ENCODE measurements at regions not wholly inside any gene's neighbourhood (a gene's known extent, or its start where the extent isn't known, plus 50 kb on each side); places are given as distances from the start of the nearest gene placed in this dataset.

DNA sequence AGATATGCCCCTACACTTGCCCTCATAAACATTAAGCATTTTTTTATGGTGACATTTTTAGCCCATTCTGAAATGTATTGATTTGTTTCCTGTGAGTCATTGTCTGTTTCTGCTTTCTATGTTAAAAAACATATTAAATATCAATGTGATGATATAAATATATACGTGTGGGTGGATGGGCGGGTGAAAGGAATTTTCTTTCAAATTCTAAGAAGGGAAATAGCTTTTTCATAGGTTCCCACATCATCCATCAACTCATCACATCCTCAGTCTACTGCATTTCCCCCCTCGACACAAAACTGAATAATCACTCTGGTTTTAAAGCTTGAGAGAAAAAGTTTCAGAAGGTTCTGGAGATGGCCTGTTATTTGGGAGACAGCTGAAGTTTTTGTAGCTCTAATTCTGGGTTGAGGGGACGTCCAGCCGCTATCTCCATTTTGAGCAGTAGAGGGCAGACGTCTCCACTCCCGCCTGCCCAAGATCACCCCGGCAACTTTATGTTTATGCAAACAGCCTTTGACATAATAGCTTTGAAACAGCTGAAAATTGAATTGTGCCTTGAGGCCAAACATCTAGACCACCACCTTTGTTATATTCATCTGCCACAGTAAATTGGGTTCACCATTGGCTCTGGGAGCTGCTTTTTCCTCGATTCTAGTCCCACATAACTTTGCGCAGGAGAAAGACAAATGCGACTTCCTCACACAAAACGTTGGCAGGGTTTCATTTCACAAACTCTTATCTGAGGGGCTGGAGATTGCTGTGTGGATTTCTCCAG, 216.2 kb upstream of the CLINT1 start:
- Histone ChIP-seq H3K27ac (ENCODE audit: insufficient read depth, low read length) (peak overlapping the region; percentile 53), H3K4me2 (ENCODE audit: extremely low read depth, insufficient read depth, low read length) (peak overlapping the region; percentile 88), H3K4me1 (ENCODE audit: control insufficient read depth, extremely low read depth, insufficient read depth, low read length) (peaks cover 6% of the 10 kb centered on the region), H3K36me3 (ENCODE audit: control insufficient read depth, insufficient read depth, low read length) (no peaks in the 10 kb centered on the region), H3K4me3 (replicated peaks in 1 of 4; ENCODE audit: control extremely low read depth in 1 of 4, insufficient read depth in 1 of 4, low read depth in 3 of 4, low read length in 4 of 4) (peak overlapping the region in 3 of 4 experiments; percentile 29 to 61 (median 39)), H4K20me1 (ENCODE audit: control insufficient read depth, extremely low read depth, insufficient read depth, low read length) (no peaks in the 10 kb centered on the region), H2AFZ (ENCODE audit: low read length) (peak overlapping the region; percentile 70), H3K27me3 (ENCODE audit: control insufficient read depth, insufficient read depth, low read length) (no peaks in the 10 kb centered on the region), H3K9ac (ENCODE audit: insufficient read depth, low read length) (peak overlapping the region; percentile 51), H3K9me3 (ENCODE audit: control insufficient read depth, insufficient read depth, low read depth, low read length) (no peaks in the 10 kb centered on the region), H3K79me2 (ENCODE audit: control insufficient read depth, insufficient read depth, low read length) (no peaks in the 10 kb centered on the region)
- DNase-seq (ENCODE audit: low read depth in 2 of 2) = peak; percentile 57 to 71
- TF ChIP-seq, protein P1, sequence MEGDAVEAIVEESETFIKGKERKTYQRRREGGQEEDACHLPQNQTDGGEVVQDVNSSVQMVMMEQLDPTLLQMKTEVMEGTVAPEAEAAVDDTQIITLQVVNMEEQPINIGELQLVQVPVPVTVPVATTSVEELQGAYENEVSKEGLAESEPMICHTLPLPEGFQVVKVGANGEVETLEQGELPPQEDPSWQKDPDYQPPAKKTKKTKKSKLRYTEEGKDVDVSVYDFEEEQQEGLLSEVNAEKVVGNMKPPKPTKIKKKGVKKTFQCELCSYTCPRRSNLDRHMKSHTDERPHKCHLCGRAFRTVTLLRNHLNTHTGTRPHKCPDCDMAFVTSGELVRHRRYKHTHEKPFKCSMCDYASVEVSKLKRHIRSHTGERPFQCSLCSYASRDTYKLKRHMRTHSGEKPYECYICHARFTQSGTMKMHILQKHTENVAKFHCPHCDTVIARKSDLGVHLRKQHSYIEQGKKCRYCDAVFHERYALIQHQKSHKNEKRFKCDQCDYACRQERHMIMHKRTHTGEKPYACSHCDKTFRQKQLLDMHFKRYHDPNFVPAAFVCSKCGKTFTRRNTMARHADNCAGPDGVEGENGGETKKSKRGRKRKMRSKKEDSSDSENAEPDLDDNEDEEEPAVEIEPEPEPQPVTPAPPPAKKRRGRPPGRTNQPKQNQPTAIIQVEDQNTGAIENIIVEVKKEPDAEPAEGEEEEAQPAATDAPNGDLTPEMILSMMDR (conservative IDR thresholded peaks at IDR 0.05 in 1 of 2, IDR thresholded peaks at IDR 0.05 in 1 of 2; ENCODE audit: low read depth in 1 of 2, low read length in 2 of 2) = peak; percentile 86 to 88
- no peak for TF ChIP-seq EZH2 (IDR thresholded peaks at IDR 0.05; ENCODE audit: low read length, missing control alignments)

DNA sequence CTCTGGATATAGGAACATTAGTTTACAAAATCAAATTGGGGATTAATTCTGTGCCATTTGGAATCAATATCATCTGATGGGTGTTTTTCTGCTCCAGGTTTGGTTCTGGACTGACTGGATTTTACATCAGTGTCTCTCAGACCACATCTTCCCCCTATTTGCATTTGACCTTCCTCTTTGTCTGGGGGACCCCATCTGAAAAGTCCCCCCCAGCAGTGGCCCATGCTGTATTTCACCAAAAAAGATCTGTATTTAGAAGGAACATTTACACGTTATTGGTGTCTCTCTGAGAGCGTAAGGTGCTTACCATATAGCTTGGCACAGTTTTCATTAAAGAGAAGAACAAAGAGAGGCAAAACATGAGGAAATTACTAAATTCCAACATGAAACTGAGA, 215.6 kb upstream of the CLINT1 start:
- H3K79me2 ChIP-seq (ENCODE audit: control insufficient read depth, insufficient read depth, low read length) = no peaks in the 10 kb centered on the region
- peaks cover 6% of the 10 kb centered on the region for H3K4me1 ChIP-seq (ENCODE audit: control insufficient read depth, extremely low read depth, insufficient read depth, low read length)
- no peak overlapping the region for H3K9ac ChIP-seq (ENCODE audit: insufficient read depth, low read length)
- no peak overlapping the region for H3K4me3 ChIP-seq (replicated peaks in 1 of 4; ENCODE audit: control extremely low read depth in 1 of 4, insufficient read depth in 1 of 4, low read depth in 3 of 4, low read length in 4 of 4)
- no peak for TF ChIP-seq EZH2 (IDR thresholded peaks at IDR 0.05; ENCODE audit: low read length, missing control alignments)
- TF ChIP-seq, protein P1 (conservative IDR thresholded peaks at IDR 0.05 in 1 of 2, IDR thresholded peaks at IDR 0.05 in 1 of 2; ENCODE audit: low read depth in 1 of 2, low read length in 2 of 2) = no peak
- H3K27me3 ChIP-seq (ENCODE audit: control insufficient read depth, insufficient read depth, low read length) = no peaks in the 10 kb centered on the region
- H4K20me1 ChIP-seq (ENCODE audit: control insufficient read depth, extremely low read depth, insufficient read depth, low read length) = no peaks in the 10 kb centered on the region
- no peak overlapping the region for H3K27ac ChIP-seq (ENCODE audit: insufficient read depth, low read length)
- DNase-seq (ENCODE audit: low read depth in 2 of 2) = no peak
- H3K9me3 ChIP-seq (ENCODE audit: control insufficient read depth, insufficient read depth, low read depth, low read length) = no peaks in the 10 kb centered on the region
- H3K36me3 ChIP-seq (ENCODE audit: control insufficient read depth, insufficient read depth, low read length) = no peaks in the 10 kb centered on the region
- H2AFZ ChIP-seq (ENCODE audit: low read length) = no peak overlapping the region
- H3K4me2 ChIP-seq (ENCODE audit: extremely low read depth, insufficient read depth, low read length) = no peak overlapping the region

DNA sequence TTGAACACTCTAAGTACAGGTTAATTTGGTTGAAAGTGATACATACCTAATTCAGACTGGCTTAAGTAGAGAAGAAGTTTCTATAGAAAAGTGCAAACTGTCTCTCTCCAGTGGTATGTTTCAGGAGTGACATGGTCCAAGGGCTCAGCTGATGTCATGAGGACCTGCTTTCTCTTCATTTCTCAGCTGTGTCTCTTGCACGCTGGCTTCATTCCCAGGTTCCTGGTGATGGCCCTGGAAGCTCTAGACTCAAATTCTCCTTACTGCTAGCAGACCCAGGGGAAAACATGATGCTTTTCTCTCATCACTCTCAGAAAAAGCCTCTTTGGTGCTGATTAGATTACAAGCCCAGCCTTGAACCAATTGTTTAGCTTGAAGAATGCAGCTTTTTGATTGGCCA, 211.9 kb upstream of the CLINT1 start:
- Histone ChIP-seq H3K4me1 (ENCODE audit: control insufficient read depth, extremely low read depth, insufficient read depth, low read length) (peaks cover 6% of the 10 kb centered on the region), H3K4me3 (replicated peaks in 1 of 4; ENCODE audit: control extremely low read depth in 1 of 4, insufficient read depth in 1 of 4, low read depth in 3 of 4, low read length in 4 of 4) (no peak overlapping the region), H3K9ac (ENCODE audit: insufficient read depth, low read length) (no peak overlapping the region), H3K36me3 (ENCODE audit: control insufficient read depth, insufficient read depth, low read length) (no peaks in the 10 kb centered on the region), H2AFZ (ENCODE audit: low read length) (no peak overlapping the region), H4K20me1 (ENCODE audit: control insufficient read depth, extremely low read depth, insufficient read depth, low read length) (no peaks in the 10 kb centered on the region), H3K79me2 (ENCODE audit: control insufficient read depth, insufficient read depth, low read length) (no peaks in the 10 kb centered on the region), H3K9me3 (ENCODE audit: control insufficient read depth, insufficient read depth, low read depth, low read length) (no peaks in the 10 kb centered on the region), H3K27me3 (ENCODE audit: control insufficient read depth, insufficient read depth, low read length) (no peaks in the 10 kb centered on the region), H3K27ac (ENCODE audit: insufficient read depth, low read length) (no peak overlapping the region), H3K4me2 (ENCODE audit: extremely low read depth, insufficient read depth, low read length) (no peak overlapping the region)
- no peak for TF ChIP-seq EZH2 (IDR thresholded peaks at IDR 0.05; ENCODE audit: low read length, missing control alignments)
- TF ChIP-seq, protein P1 (conservative IDR thresholded peaks at IDR 0.05 in 1 of 2, IDR thresholded peaks at IDR 0.05 in 1 of 2; ENCODE audit: low read depth in 1 of 2, low read length in 2 of 2) = no peak
- DNase-seq (ENCODE audit: low read depth in 2 of 2) = no peak
